WTC11 (cell line): ENCODE measurements at regions not wholly inside any gene's neighbourhood (a gene's known extent, or its start where the extent isn't known, plus 50 kb on each side); places are given as distances from the start of the nearest gene placed in this dataset.

Source experiments
- ESRRA ChIP-seq: sonication (generic); formaldehyde crosslinking; IDR thresholded peaks from 2 replicates; pipeline ENCODE4 v1.8.1; 2022; ENCODE audit warnings: mild to moderate bottlenecking, missing genetic modification reagents, borderline replicate concordance
- IRF2 ChIP-seq: sonication (generic); formaldehyde crosslinking; IDR thresholded peaks from 2 replicates; pipeline ENCODE4 v1.8.0; 2022; ENCODE audit warnings: low read depth, missing genetic modification reagents, borderline replicate concordance
- TF ChIP-seq, protein P1 (sequence below): fragments of 200-600 bp; IDR thresholded peaks from 2 replicates; pipeline ENCODE4 v1.8.0; 2022; ENCODE audit warnings: antibody characterized with exemption
- TF ChIP-seq, protein P2 (sequence below): sonication (generic); formaldehyde crosslinking; conservative IDR thresholded peaks from 2 replicates; pipeline ENCODE4 v1.8.1; 2022; ENCODE audit warnings: mild to moderate bottlenecking, missing genetic modification reagents

DNA sequence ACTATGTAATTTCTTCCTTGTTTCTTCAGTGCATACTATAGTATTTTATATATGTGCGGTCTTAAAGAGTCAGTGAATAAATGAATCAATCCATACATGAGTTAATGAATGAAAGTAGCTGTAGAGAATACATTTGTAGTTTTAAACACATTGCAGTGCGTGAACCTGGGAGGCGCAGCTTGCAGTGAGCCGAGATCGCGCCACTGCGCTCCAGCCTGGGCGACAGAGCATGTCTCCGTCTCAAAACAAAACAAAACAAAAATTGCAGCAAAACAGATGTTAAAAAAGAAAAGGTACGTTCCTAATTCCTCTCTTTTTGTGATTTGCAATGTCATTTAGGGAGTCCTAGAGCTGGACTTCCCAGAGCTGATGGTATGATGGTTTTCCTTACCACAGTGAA is 1144.8 kb upstream of the FANCL start:
- TF ChIP-seq, protein P1, sequence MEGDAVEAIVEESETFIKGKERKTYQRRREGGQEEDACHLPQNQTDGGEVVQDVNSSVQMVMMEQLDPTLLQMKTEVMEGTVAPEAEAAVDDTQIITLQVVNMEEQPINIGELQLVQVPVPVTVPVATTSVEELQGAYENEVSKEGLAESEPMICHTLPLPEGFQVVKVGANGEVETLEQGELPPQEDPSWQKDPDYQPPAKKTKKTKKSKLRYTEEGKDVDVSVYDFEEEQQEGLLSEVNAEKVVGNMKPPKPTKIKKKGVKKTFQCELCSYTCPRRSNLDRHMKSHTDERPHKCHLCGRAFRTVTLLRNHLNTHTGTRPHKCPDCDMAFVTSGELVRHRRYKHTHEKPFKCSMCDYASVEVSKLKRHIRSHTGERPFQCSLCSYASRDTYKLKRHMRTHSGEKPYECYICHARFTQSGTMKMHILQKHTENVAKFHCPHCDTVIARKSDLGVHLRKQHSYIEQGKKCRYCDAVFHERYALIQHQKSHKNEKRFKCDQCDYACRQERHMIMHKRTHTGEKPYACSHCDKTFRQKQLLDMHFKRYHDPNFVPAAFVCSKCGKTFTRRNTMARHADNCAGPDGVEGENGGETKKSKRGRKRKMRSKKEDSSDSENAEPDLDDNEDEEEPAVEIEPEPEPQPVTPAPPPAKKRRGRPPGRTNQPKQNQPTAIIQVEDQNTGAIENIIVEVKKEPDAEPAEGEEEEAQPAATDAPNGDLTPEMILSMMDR, result no peak
- TF ChIP-seq, protein P2, sequence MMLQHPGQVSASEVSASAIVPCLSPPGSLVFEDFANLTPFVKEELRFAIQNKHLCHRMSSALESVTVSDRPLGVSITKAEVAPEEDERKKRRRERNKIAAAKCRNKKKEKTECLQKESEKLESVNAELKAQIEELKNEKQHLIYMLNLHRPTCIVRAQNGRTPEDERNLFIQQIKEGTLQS, result no peak
- TF ChIP-seq IRF2 (CRISPR knock-in tag) (no peak), ESRRA (no peak)
